Keratinocyte (primary cell): ENCODE measurements at regions not wholly inside any gene's neighbourhood (a gene's known extent, or its start where the extent isn't known, plus 50 kb on each side); places are given as distances from the start of the nearest gene placed in this dataset.

Experiments
- DNase-seq: peaks from one replicate; pipeline ENCODE4 v3.0.0-alpha.2; 2011; ENCODE audit warnings: low read depth, missing footprints, low spot score
- FAIRE-seq: peaks from 2 replicates; lab custom pipeline; 2011; peaks lifted over from hg19 to GRCh38; lab: Jason Lieb, UNC
- H2AFZ ChIP-seq: 2 replicates; pipeline ENCODE4 v1.6.0; 2012; ENCODE audit warnings: low read length, control low read depth, inconsistent platforms; ENCODE audit not compliant: control insufficient read depth
- H3K27ac ChIP-seq: 2 replicates; pipeline ENCODE4 v1.5.1; 2011; ENCODE audit warnings: low read length; ENCODE audit not compliant: control insufficient read depth, insufficient read depth
- H3K27me3 ChIP-seq: 3 replicates; pipeline ENCODE4 v1.6.0; 2011; ENCODE audit warnings: low read length; ENCODE audit not compliant: control insufficient read depth, insufficient read depth; ENCODE audit errors: extremely low read depth
- H3K36me3 ChIP-seq, 2 experiments: 2 replicates in 1 of 2; 3 replicates in 1 of 2; pipeline ENCODE4 v1.5.1; 2011; ENCODE audit warnings: low read length in 2 of 2, mild to moderate bottlenecking in 1 of 2; ENCODE audit not compliant: control insufficient read depth in 2 of 2, insufficient read depth in 2 of 2; ENCODE audit errors: extremely low read depth in 1 of 2
- H3K4me1 ChIP-seq: 3 replicates; pipeline ENCODE4 v1.5.1; 2011; ENCODE audit warnings: low read length; ENCODE audit not compliant: control insufficient read depth, insufficient read depth; ENCODE audit errors: extremely low read depth
- H3K4me2 ChIP-seq: 3 replicates; pipeline ENCODE4 v1.6.0; 2011; ENCODE audit warnings: low read depth, low read length; ENCODE audit not compliant: control insufficient read depth, insufficient read depth; ENCODE audit errors: extremely low read depth
- H3K4me3 ChIP-seq, 3 experiments: fragments of 200-600 bp in 1 of 3; sonication (generic) in 1 of 3; 2 replicates in 2 of 3; 3 replicates in 1 of 3; pipeline ENCODE4 v1.5.1; 2011 to 2016; ENCODE audit warnings: low read length in 3 of 3, mild to moderate bottlenecking in 3 of 3, control low read depth in 2 of 3, inconsistent platforms in 1 of 3, low read depth in 1 of 3, mixed read lengths in 1 of 3, mixed run types in 1 of 3, moderate library complexity in 1 of 3; ENCODE audit not compliant: control insufficient read depth in 2 of 3, insufficient read depth in 2 of 3; ENCODE audit errors: extremely low read depth in 1 of 3
- H3K79me2 ChIP-seq: 2 replicates; pipeline ENCODE4 v1.6.0; 2012; ENCODE audit warnings: low read length; ENCODE audit not compliant: control insufficient read depth, insufficient read depth
- H3K9ac ChIP-seq: 3 replicates; pipeline ENCODE4 v1.6.0; 2011; ENCODE audit warnings: low read length; ENCODE audit not compliant: control insufficient read depth, insufficient read depth; ENCODE audit errors: extremely low read depth
- H3K9me1 ChIP-seq: 3 replicates; pipeline ENCODE4 v1.6.0; 2011; ENCODE audit warnings: low read length; ENCODE audit not compliant: control insufficient read depth, insufficient read depth; ENCODE audit errors: extremely low read depth
- H3K9me3 ChIP-seq: 2 replicates; pipeline ENCODE4 v1.5.1; 2012; ENCODE audit warnings: low read depth, low read length; ENCODE audit not compliant: control insufficient read depth
- H4K20me1 ChIP-seq: 3 replicates; pipeline ENCODE4 v1.6.0; 2011; ENCODE audit warnings: low read length; ENCODE audit not compliant: control insufficient read depth, insufficient read depth; ENCODE audit errors: extremely low read depth
- CTCF ChIP-seq, 3 experiments: IDR thresholded peaks in 1 of 3; conservative IDR thresholded peaks in 1 of 3; optimal IDR thresholded peaks in 1 of 3; 2 replicates in 2 of 3; 3 replicates in 1 of 3; pipeline versions ENCODE3 to v1.5.1; 2011; ENCODE audit warnings: low read length in 3 of 3, mild to moderate bottlenecking in 3 of 3, moderate library complexity in 2 of 3, control low read depth in 1 of 3, inconsistent platforms in 1 of 3; ENCODE audit not compliant: insufficient read depth in 2 of 3; ENCODE audit errors: extremely low read depth in 1 of 3
- EZH2 ChIP-seq: IDR thresholded peaks from one replicate; pipeline ENCODE4 v1.6.1; 2012; ENCODE audit warnings: inconsistent platforms, mild to moderate bottlenecking, low read length, moderate library complexity
- dilution Hi-C: fragments of 300-500 bp; cut with MboI; formaldehyde crosslinking; loops from one replicate; pipeline ENCODE4 v1.7.0; 2020; ENCODE audit warnings: low sequenced_read_pairs; ENCODE audit not compliant: extremely low pct_ligation_motif_present

GRCh38 chr13:33612641-33613638, 205.0 kb upstream of the RFC3 start:
- DNase-seq (no peak), FAIRE-seq (no peak)
- Histone ChIP-seq H3K9ac (no peak overlapping the region), H4K20me1 (no peaks in the 10 kb centered on the region), H3K27me3 (no peaks in the 10 kb centered on the region), H3K36me3 (no peaks in the 10 kb centered on the region), H3K4me3 (no peak overlapping the region), H3K4me1 (no peaks in the 10 kb centered on the region), H3K9me1 (no peaks in the 10 kb centered on the region), H3K9me3 (no peaks in the 10 kb centered on the region), H2AFZ (no peak overlapping the region), H3K27ac (no peak overlapping the region), H3K79me2 (no peaks in the 10 kb centered on the region), H3K4me2 (no peak overlapping the region)
- dilution Hi-C loops: no loop called here
- TF ChIP-seq EZH2: no peak
- TF ChIP-seq CTCF (optimal IDR thresholded peaks at IDR 0.05 in 1 of 3, IDR thresholded peaks at IDR 0.05 in 1 of 3, conservative IDR thresholded peaks at IDR 0.05 in 1 of 3; ENCODE audit: extremely low read depth in 1 of 3, insufficient read depth in 2 of 3, low read length in 3 of 3): no peak

DNA sequence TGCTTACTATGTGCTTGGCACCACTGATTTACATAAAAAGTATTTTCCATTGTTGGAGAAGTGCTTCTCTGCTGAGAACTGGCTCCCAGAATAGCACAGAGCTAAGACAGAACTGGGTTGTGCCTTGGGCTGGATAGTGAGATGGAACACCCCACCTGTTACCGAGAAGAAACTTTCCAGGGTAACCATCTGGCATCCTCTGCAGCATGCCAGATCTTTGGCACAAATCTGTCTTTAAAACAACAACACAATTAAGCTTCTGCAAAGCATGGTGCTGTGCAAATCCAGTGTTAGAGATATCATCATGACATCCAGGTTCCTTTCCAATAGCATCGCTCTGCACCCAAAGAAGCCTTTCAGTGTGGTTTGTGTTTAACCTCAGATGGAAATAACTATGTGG, 202.5 kb upstream of the RFC3 start:
- H3K9me1 ChIP-seq: no peaks in the 10 kb centered on the region
- no peaks in the 10 kb centered on the region for H3K27me3 ChIP-seq
- H3K4me1 ChIP-seq: no peaks in the 10 kb centered on the region
- FAIRE-seq (no peak), DNase-seq (no peak)
- no peaks in the 10 kb centered on the region for H4K20me1 ChIP-seq
- H3K36me3 ChIP-seq: no peaks in the 10 kb centered on the region
- no peak for TF ChIP-seq EZH2
- no peak for TF ChIP-seq CTCF (optimal IDR thresholded peaks at IDR 0.05 in 1 of 3, IDR thresholded peaks at IDR 0.05 in 1 of 3, conservative IDR thresholded peaks at IDR 0.05 in 1 of 3; ENCODE audit: extremely low read depth in 1 of 3, insufficient read depth in 2 of 3, low read length in 3 of 3)
- H3K9ac ChIP-seq: no peak overlapping the region
- no peaks in the 10 kb centered on the region for H3K9me3 ChIP-seq
- H3K79me2 ChIP-seq: no peaks in the 10 kb centered on the region
- H3K4me2 ChIP-seq: no peak overlapping the region
- dilution Hi-C loops: no loop called here
- H3K4me3 ChIP-seq: no peak overlapping the region
- no peak overlapping the region for H2AFZ ChIP-seq
- no peak overlapping the region for H3K27ac ChIP-seq
